Ishikawa (cell line): ENCODE measurements at regions not wholly inside any gene's neighbourhood (a gene's known extent, or its start where the extent isn't known, plus 50 kb on each side); places are given as distances from the start of the nearest gene placed in this dataset.

Experiments used
- CEBPB ChIP-seq: IDR thresholded peaks from 2 replicates; pipeline ENCODE4 v1.6.1; 2012
- EGR1 ChIP-seq: IDR thresholded peaks from 2 replicates; pipeline ENCODE4 v1.6.1; 2012
- EP300 ChIP-seq: IDR thresholded peaks from 2 replicates; pipeline ENCODE4 v1.6.1; 2012; ENCODE audit warnings: borderline replicate concordance
- FOXM1 ChIP-seq: IDR thresholded peaks from 2 replicates; pipeline ENCODE4 v1.6.1; 2012; ENCODE audit warnings: low read depth, borderline replicate concordance
- NFIC ChIP-seq: IDR thresholded peaks from 2 replicates; pipeline ENCODE4 v1.6.1; 2012
- RAD21 ChIP-seq: IDR thresholded peaks from 2 replicates; pipeline ENCODE4 v1.6.1; 2012; ENCODE audit warnings: low read depth
- TAF1 ChIP-seq: IDR thresholded peaks from 2 replicates; pipeline ENCODE4 v1.6.1; 2012; ENCODE audit warnings: low read depth, mild to moderate bottlenecking
- TEAD4 ChIP-seq: IDR thresholded peaks from 2 replicates; pipeline ENCODE4 v1.6.1; 2012
- YY1 ChIP-seq: IDR thresholded peaks from 2 replicates; pipeline ENCODE4 v1.6.1; 2012; ENCODE audit warnings: low read depth
- TF ChIP-seq, protein P1 (sequence below): IDR thresholded peaks from 2 replicates; pipeline ENCODE4 v1.6.1; 2012; ENCODE audit warnings: low read depth, mild to moderate bottlenecking
- TF ChIP-seq, protein P2 (sequence below): IDR thresholded peaks from 2 replicates; pipeline ENCODE4 v1.6.1; 2012

DNA sequence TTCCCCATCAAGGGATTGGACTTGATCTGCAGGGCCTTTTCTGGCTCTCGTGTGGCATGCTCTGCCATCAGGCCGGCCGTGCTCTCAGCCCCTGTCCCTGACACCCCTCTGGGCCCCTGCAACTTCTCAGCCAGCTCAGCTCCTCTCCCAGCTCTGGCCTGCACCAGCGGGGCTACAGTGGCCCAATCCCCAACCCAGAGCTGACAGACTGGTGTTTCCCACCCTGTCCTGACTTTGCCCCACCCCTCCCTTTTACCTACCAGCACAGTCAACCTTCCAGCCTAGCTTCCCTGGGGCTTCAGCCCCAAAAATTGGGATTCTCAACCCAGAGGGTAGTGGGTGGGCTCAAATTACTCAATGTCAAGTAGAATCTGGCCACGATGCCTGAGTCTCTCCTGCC, 149.3 kb downstream of the SYF2 start:
- TF ChIP-seq, protein P1, sequence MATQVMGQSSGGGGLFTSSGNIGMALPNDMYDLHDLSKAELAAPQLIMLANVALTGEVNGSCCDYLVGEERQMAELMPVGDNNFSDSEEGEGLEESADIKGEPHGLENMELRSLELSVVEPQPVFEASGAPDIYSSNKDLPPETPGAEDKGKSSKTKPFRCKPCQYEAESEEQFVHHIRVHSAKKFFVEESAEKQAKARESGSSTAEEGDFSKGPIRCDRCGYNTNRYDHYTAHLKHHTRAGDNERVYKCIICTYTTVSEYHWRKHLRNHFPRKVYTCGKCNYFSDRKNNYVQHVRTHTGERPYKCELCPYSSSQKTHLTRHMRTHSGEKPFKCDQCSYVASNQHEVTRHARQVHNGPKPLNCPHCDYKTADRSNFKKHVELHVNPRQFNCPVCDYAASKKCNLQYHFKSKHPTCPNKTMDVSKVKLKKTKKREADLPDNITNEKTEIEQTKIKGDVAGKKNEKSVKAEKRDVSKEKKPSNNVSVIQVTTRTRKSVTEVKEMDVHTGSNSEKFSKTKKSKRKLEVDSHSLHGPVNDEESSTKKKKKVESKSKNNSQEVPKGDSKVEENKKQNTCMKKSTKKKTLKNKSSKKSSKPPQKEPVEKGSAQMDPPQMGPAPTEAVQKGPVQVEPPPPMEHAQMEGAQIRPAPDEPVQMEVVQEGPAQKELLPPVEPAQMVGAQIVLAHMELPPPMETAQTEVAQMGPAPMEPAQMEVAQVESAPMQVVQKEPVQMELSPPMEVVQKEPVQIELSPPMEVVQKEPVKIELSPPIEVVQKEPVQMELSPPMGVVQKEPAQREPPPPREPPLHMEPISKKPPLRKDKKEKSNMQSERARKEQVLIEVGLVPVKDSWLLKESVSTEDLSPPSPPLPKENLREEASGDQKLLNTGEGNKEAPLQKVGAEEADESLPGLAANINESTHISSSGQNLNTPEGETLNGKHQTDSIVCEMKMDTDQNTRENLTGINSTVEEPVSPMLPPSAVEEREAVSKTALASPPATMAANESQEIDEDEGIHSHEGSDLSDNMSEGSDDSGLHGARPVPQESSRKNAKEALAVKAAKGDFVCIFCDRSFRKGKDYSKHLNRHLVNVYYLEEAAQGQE = no peak
- TF ChIP-seq, protein P2, sequence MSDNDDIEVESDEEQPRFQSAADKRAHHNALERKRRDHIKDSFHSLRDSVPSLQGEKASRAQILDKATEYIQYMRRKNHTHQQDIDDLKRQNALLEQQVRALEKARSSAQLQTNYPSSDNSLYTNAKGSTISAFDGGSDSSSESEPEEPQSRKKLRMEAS = no peak
- TF ChIP-seq EGR1 (no peak), YY1 (no peak), TAF1 (no peak), NFIC (no peak), CEBPB (no peak), FOXM1 (no peak), TEAD4 (no peak), RAD21 (no peak), EP300 (no peak)
